NCI-H1436 treated with DMSO at 0.1 percent for 48 hours (cell line): ENCODE measurements at regions not wholly inside any gene's neighbourhood (a gene's known extent, or its start where the extent isn't known, plus 50 kb on each side); places are given as distances from the start of the nearest gene placed in this dataset.

Source experiments
- DNase-seq: peaks from one replicate; lab custom pipeline; 2025; lab: John Stamatoyannopoulos, UW

DNA sequence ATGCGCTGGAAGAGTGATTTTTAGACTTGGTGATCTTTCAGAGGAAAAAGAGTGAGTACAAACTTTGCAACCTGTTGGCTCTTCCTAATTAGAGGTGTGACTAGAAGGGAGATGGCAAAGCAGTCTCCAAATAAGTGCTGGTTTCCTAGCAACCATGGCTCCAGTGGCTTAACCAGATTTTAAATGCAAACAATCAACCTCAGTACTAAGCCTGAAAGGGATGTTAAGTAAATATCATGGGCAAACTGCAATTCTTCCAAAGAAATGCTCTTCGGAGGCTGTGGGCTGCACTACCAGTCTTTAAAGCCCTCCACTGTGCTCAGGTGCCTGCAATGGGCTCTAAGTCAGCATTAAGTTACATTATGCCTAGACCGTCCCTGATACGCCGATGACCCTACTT, 678.1 kb upstream of the CCDC54 start:
- peak; percentile 96 for DNase-seq

DNA sequence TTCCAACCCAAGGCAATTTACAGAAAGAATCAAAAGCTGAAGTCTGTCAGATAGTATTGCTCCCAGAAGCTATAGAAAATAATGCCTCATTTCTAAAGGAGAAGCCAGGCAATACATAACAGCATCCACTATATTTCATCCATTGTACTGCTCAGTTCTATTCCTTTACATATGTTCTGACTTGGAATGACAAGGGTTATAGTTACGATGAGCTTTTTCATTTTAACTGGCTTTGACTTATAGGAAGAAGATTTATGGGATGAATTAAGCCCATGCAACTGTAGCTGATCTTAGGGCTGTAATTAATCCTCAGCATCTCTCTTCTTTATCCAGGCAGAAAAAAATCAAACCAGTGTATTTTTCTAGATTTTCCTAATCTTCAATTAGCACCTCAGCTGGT, 676.3 kb upstream of the CCDC54 start:
- DNase-seq, result no peak

DNA sequence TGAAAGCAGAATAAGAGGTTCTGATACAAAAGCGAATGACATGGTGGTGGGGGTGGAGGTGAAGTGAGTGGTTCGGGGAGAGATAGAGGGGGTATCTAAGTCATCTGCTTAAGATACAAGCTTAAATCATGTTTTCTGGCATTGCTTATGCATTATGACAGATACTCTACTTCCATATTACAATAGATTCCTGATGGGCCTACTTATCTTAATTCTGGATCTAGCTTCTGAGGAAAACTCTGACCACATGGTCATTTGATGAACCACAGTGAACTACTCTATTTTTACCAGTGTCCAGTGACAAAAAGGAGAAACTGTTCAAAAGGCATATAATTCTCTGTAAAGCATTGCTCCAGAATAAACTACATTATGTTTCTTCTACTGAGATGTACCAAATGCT, 673.7 kb upstream of the CCDC54 start:
- DNase-seq, result no peak

DNA sequence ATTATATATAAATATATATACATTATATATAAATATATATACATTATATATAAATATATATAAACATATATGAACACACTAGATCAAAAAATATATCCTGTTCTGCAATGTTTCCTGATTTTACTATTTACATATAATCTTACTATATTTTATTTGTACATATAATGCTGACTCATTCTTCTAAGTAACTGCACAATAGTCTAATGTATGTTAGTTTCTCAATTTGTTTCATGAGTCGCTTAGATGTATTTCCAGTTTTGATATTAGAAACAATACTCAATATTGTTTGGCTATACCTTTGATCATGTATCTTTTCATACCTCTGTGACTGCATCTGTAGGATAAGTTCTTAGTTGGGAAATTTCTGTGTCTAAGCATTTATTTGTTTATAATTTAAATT, 669.9 kb upstream of the CCDC54 start:
- no peak for DNase-seq

DNA sequence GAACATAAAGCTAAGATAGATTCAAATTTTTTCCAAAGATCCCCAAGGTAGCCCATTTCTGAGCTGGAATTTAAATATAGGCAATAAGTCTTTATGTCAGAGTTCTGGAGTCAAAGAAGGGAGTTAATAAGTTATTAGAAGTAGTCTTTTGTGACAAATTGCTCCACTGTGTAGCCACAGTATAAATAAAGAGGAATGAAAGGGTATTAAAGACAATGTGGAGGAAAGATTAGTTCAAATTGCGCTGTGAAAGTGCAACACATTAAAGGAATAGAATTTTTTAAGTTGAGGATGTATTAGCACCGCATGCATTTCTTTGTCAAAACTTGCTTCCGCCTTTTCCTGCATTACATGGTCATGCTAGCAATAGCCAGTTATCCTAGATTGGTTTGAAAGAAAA, 666.6 kb upstream of the CCDC54 start:
- no peak for DNase-seq

DNA sequence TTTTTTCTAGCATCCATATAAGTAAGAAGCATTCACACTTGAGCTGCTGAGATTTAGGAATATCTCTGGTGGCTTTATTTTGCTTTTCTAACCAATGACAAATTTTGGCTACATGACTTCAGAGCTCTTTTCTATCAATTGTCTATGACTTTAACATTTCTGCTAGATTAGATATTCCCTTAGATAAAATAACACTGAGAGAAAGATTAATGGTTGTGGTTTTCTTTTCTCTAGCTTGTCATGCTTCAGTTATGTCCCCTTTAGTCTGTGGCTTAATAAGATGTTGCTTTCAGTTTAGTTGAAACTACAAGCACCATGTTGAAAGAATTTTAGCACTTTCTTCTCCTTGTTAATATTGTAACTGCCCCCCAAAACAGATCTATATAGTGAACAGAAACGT, 665.6 kb upstream of the CCDC54 start:
- DNase-seq, result no peak

DNA sequence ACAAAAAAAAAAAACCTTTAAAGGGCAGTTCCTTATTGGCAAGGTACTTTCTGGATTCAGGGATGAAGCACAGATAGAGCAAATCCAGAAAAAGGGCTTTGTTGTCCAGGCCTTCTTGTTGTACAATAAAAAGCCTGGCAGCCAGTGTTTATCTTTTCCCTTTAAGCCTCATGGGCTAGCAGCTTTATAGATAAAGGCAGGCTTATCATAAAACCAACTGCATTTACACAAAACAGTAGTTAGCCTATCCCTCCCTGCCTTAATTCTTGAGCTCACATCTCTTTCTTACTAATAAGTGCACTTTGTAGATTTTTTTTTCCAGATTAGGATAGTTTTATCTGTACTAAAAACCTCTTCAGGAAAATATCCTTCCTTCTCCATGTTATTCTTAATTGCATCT, 662.8 kb upstream of the CCDC54 start:
- no peak for DNase-seq

DNA sequence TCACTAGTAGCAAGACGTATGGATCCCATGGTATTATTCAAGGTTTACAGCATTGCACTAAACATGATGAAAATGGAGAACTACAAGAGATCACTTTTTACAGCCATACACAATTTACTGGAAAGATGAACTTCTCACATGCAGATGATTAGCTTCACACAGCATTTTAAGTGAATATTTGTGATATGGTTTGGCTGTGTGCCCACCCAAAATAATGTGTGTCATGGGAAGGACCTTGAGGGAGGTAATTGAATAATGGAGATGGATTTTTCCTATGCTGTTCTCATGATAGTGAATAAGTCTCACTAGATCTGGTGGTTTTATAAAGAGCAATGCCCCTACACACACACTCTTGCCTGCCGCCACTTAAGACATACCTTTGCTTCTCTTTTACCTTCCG, 662.0 kb upstream of the CCDC54 start:
- DNase-seq, result no peak

DNA sequence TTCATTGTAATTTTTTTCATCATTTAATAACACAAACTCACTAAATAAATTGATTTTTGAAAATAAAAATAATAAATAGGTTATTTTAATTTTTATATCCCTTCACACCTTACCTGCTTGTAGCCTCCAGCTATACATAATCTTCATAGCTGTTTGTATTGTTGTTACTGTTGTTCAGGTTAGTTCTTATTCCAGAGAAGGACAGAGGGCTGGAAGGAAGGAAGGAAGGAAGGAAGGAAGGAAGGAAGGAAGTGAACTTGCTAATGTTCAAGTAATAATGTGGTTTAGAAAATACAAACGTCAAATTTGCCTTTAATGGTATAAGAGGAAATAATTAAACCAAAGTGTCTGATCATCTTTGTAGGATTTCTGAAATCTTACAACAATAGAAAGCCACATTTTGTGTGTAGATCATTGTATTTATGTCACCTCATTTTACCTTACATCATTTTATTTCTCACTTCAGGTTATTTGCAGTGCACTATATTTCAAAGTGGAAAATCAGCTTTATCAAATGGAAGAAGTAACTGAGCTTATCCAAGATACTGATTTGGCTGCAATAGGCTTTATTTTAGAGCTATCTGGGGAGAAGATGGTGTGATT, 660.0 kb upstream of the CCDC54 start:
- DNase-seq, result no peak

DNA sequence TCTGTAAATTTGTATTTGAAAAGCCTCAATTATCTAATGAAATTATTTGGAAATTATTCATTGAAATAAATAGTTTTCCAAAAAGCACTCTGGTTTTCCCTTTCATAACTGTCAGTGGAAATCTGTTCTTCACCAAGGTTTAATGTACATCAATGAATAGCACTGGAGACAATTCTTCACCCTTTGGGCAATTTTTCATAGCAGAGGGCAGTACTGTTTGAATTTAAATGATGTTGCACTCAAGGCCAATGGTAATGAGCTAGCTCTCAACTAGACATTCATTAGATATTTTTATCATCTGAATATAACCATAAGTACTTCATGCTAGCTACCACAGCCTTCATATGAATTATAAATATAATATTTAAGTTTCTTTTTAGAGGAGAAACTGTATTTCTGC, 658.2 kb upstream of the CCDC54 start:
- no peak for DNase-seq

DNA sequence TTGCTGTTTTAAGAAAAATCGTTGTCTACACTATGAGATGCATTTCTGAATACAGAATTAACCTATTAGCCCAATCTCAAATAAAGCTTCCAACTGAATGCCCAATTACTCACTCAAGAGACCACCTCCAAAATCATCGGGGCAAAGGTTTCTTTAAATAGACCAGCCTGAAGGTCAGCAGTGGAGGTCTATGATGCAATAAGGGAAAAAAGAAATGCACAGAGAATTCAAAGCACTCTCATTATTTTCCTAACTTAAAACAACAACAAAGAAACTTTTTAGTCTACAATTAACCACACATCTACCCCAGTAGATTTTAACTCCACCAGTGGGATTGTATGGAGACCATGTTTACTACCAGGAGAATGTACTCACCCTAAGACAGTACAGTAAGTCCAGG, 657.7 kb upstream of the CCDC54 start:
- no peak for DNase-seq

DNA sequence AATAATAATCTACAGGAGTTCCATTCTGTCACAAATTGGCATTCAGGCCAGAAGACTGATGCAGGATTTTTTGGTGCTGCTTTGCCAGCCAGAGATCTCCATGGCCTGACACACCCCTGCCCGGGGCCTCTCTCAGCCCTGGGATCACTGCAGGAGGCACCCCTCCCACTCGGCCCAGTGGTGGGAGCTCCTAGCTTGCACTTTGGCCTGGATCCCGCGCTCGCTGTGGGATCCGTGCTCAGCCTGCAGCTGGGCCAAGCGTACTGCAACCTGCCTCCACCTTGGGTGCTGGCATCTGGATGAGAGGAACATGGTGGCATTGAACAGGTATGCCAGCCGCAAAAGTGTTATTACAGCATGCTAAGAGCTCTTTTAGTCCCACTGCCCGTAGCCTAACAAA, 656.7 kb upstream of the CCDC54 start:
- DNase-seq, result no peak

DNA sequence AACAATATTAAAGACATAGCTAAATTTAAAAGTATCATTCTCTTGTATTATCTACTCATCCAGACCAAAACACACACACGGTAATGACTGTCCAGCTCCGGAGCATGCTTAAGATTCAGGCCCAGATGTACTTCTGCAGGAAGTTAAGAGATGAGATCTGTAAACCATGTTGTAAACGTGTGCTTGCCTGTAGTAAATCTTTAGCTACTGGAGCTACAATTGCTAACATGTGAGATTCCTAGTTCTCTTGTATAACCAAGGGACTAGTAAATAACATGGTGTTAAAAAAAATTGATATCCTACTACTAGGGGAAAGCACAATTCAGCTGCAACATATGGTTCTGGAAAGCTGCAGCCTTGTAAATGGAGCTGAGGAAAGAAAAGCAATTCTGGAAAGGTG, 651.7 kb upstream of the CCDC54 start:
- no peak for DNase-seq

DNA sequence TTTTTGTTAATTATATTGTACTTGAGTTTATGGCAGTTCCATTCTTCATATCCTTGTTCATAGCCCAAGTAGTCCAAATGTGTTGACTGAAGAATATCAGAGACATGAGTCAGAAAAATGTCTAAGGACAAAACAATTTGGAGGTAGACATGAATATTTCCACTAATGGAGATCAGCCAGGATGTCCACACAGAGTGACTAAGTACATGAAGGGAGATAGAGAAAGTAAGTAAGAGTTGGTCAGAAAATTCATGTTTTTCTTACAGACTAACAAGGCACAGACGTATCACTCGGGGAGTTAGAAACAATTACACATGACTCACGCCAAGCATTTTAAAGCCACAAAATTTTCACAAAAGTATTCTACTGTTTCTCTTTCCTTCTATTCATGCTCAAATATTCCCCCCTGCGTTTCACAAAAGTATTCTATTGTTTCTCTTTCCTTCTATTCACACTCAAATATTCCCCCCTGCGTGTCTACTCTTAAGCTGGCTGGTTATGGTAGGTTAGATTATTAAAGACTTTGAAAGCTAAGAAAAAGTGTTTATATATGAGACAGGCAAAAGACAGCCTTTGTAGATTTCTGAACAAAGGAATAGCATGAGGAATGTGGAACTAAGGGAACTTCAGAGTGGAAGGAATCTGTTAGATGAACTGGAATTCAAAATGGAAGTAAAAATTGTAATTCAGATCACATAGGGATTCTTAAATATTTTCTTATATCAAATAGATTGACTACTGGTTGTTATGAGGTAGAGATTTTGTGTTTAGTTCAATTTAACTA, 648.7 kb upstream of the CCDC54 start:
- DNase-seq, result no peak

DNA sequence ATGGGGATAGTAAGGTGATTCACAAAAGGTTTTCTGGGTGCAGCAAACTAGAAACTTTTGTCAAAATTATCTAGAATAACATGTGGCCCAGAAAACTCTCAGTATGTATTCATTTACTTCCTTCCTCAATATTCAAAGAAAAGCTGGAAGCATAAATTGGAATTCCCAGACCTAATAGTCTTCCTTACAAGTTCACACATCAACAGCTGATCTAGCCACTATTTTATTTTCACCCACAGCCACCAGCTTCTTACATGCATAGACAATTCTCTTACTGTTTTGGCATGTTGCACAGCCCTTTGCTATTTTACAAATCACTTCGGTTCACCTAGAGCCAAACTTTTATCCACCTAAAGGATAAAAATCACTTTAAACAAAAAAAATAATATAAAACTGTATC, 647.8 kb upstream of the CCDC54 start:
- no peak for DNase-seq

DNA sequence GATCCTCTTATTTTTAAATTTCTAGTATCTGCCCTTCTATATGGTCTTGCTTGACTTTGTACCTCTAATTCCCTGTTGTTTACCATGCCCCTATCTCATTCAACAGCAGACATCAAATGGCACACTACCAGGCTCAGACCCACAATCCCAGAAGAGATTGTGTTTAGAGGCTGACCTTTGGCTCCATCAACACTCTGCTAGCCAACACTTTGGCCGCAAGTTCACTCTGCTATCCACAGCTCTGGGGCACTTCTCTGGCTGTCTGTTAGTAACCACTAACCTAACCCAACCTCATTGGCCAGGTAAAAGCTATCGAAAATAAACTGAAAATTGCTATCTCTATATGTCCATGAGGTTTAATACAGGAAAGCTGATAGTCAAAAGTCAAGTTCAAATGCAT, 646.0 kb upstream of the CCDC54 start:
- DNase-seq, result no peak

DNA sequence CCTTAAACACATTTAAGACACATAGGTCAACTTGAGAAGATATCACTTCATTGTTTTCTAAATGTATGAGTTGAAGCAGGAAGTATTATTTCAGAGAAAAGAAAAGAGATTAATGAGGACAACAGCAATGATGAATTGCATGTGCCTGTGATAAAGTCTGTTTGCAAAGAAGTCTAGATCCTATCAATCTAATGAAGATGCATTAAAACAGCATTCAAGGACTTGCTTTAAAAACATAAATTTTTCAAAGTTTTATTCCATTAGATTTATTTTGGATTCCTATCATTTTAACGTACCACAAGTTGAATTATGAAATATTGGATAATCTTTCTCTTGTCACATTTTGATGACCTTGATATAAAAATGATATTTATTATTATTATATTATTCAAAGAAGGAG, 642.5 kb upstream of the CCDC54 start:
- no peak for DNase-seq

DNA sequence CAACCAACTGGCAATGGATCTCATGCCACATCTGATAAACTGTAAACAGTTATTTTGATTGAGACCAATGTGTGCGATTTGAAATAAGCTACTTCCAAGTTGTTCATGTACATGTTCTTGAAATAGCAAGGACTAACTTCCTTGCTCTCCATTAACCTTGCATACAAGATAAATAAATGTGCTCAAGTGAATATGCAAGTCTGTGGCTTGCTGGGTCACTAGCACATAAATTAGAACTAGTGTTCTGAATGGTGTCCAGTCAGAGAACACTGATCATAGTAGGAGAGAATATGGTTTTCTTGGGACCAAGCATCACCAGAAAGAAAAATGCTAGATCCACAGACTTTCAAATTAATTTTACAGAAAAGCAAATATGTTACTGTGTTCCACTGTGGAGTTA, 640.0 kb upstream of the CCDC54 start:
- DNase-seq, result no peak

DNA sequence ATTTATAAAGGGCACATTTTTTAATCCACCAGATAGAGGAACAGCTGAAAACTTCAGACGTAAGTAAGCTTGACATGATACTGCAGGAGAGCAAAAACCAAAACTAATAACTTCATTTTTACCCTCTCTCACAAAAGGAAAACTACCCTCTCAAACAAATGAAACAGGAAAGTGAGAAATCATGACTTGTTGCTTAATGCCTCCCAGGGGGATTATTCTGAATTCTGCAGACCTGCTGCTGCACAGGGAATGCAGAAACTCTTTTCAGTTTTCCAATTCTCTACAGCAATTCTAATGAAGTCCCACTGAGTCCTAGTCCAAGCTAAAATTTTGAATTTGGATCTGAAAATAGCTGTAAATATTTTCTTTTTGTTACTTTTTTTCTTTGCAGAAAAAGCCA, 637.1 kb upstream of the CCDC54 start:
- DNase-seq, result no peak

DNA sequence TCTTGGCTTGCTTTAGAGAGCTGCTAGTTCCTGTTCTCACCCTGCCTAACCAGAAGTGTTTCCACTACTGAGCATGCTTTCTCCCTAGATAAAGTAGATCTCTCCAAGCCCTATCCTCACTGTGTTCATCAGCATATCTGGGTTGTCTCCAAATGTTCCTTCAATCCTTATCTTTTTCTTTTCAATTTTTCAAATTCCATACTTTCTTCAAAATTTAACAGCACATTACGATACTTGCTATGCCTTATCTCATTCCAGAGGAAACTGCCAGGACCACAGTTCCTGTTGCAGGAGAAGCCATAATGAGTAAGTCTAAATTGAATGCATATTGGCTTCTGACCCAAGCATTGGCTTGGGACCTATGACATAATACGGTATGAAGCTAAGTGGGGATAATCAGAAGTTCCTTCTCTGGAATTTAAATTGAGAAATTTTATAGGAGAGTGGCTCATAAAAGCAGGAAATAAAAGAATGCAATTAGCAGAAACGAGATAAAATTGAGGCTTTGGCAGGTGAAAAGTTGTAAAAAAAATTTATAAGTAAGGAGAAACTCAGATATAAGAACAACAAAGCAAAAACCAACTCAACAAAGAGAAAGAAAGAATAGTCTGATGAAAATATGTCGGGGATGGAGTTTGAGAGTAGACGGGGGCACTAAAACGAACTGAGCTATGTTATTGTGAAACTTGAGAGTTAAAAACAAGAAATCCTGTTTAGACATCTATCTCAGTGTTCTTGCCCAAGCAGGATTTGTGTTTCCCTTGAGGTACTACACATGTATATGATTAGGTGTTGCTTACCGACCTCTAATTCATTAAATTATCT, 631.7 kb upstream of the CCDC54 start:
- DNase-seq, result no peak

DNA sequence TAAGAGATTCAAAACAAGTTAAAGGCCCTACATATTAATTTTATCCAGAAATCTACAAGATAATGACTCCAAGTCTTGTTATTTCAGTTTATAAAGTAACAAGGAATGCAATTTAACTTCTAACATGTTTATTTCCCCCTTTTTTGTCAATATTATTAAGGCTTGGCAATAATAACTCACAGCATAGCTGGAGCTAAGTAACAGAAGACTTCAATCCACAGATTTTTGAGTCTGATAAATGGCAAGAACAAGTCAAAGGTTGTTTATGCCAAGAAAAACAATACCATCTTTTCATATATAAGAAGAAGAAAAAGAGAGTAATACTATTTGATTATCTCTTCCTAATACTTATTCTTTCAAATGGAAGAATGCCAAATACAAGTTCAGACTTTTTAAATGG, 631.0 kb upstream of the CCDC54 start:
- no peak for DNase-seq

DNA sequence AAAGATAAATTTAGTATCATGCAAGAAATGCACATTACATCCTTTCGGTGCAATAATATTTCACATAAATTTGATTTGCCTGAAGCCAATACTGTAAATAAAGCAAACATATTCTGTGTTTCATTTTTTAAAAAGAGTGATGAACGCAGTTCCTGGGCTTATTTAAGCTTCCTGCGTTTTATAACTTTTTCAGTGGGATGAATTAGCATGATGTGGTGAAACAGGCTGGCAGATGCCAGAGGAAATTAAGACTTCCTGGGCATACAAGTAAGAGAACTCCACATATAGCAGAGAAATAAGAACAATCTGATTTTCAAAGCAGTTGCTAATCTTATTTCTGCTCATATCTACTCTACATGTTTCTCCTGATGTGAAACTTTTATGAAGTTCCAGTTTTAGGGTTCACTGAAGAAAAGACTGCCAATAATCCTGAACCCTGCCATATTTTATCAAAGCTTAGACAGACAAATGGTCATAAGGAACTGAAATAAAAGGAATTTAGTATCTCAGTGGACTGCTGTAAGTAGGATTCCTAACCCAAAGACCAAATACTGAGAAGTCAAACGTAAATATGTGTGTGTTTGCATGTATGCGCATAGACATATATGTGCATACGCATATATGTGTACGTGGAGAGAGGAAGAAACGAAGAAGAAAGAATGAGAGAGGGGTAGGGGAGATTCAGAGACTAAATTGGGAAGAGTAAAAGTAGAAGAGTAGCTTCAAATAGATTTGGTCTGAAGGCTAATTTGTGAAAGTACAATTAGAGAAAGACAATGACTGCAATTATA, 628.6 kb upstream of the CCDC54 start:
- DNase-seq, result no peak
